ENCODE measurements at regions not wholly inside any gene's neighbourhood (a gene's known extent, or its start where the extent isn't known, plus 50 kb on each side); places are given as distances from the start of the nearest gene placed in this dataset.

DNA sequence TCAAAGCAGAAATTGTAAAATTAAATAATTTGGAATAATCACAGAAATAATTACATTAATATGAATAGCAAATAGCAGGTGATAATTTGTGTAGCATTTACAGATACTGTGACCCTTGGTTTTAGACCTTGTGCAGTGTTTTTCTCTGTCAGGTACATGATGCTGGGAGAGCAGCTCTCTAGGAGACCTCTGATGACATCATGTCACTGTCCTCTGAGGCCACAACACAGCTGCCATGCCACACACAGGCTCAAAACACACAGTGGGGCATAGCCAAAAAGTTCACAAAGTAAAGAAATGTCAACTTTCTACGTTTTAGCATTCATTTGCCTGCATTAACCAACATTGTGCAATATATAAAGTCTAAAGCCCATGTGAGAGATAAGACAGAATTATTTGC, 71.8 kb upstream of the ZBTB20 start:
- DNase-seq (ENCODE audit: low read depth) = no peak
- H3K4me3 ChIP-seq (ENCODE audit: low read length) = no peak overlapping the region
- TF ChIP-seq, protein P1, sequence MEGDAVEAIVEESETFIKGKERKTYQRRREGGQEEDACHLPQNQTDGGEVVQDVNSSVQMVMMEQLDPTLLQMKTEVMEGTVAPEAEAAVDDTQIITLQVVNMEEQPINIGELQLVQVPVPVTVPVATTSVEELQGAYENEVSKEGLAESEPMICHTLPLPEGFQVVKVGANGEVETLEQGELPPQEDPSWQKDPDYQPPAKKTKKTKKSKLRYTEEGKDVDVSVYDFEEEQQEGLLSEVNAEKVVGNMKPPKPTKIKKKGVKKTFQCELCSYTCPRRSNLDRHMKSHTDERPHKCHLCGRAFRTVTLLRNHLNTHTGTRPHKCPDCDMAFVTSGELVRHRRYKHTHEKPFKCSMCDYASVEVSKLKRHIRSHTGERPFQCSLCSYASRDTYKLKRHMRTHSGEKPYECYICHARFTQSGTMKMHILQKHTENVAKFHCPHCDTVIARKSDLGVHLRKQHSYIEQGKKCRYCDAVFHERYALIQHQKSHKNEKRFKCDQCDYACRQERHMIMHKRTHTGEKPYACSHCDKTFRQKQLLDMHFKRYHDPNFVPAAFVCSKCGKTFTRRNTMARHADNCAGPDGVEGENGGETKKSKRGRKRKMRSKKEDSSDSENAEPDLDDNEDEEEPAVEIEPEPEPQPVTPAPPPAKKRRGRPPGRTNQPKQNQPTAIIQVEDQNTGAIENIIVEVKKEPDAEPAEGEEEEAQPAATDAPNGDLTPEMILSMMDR (conservative IDR thresholded peaks at IDR 0.05; ENCODE audit: low read depth, low read length) = no peak

DNA sequence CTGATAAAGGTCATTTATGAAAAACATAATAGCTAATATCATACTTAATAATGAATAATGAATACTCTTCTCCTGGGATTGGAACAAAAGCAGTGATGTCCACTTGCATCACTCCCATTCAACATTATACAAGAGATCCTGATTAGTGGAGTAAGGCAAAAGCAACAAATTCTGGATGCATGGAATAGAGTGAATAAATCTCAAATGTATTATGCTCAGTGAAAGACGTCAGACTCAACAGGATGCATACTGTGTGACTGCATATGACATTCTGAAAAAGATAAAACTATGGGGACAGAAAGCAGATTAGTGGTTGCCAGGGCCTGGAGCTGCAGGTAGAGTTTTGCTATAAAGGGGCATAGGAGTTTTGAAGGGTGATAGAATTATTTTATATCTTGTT, 77.6 kb upstream of the ZBTB20 start:
- H3K4me3 ChIP-seq (ENCODE audit: low read length) = no peak overlapping the region
- TF ChIP-seq, protein P1 (conservative IDR thresholded peaks at IDR 0.05; ENCODE audit: low read depth, low read length) = no peak
- no peak for DNase-seq (ENCODE audit: low read depth)

DNA sequence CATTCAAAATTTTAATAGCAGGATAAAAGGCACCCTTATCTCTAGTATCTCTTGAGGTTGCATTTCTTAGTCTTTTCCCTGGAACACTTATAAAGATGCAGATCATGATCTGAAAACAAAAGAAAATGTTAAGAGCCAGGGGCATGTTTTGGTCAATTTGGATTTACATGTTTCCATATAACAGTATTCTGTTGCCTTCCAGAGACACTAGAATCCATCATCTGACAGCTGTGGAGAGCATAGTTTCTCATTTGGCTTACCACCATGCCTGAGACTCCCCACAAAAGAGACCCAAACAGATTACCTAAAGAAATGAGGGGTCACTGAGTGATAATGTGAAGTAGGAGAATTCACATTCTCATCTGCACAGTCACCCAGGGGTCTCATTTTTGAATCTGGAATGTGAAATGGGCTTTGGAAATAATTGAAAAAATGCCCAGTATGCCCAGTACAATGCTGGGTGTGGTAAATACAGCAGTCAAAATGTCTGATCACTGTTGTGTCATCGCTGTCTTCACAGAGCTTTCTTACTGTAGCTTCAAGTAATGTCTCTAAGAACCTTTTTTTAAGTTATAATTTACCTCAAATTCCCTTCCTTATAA, 79.9 kb upstream of the ZBTB20 start:
- no peak overlapping the region for H3K4me3 ChIP-seq (ENCODE audit: low read length)
- no peak for DNase-seq (ENCODE audit: low read depth)

DNA sequence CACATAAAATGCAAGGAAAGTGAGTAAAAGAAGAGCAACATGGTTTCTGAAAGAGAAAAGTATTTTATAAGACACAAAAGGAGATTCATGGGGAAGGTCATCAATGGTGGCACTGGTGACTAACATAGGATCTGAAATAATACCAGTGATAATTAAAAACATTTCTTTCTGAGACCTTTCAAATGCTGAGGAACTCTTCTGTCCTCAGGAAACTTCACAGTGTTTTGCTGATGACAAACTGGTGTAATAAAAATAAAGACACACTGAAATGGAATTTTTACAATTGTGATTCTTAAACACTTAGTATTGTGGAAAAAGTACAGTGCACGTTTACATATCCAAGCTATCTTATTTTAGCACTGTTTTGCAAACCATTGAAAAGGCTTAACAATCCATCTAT, 80.4 kb upstream of the ZBTB20 start:
- TF ChIP-seq, protein P1 (conservative IDR thresholded peaks at IDR 0.05; ENCODE audit: low read depth, low read length) = no peak
- no peak for DNase-seq (ENCODE audit: low read depth)
- H3K4me3 ChIP-seq (ENCODE audit: low read length) = no peak overlapping the region

More for the DNA sequence above, 79.9 kb upstream of the ZBTB20 start:
- TF ChIP-seq, protein P1 (conservative IDR thresholded peaks at IDR 0.05; ENCODE audit: low read depth, low read length) = no peak

DNA sequence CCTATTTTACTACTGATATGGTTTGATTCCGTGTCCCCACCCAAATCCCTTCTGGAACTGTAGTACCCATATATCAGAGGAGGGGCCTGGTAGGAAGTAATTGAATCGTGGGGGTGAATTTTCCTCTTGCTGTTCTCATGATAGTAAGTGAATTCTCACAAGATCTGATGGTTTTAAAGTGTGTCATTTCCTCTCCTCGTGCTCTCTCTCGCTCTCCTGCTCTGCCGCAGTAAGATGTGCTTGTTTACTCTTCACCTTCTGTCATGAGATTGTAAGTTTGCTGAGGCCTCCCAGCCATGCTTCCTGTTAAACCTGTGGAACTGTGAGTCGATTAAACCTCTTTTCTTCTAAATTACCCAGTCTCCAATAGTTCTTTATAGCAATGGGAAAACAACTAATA, 81.2 kb upstream of the ZBTB20 start:
- DNase-seq (ENCODE audit: low read depth) = no peak
- TF ChIP-seq, protein P1 (conservative IDR thresholded peaks at IDR 0.05; ENCODE audit: low read depth, low read length) = no peak

DNA sequence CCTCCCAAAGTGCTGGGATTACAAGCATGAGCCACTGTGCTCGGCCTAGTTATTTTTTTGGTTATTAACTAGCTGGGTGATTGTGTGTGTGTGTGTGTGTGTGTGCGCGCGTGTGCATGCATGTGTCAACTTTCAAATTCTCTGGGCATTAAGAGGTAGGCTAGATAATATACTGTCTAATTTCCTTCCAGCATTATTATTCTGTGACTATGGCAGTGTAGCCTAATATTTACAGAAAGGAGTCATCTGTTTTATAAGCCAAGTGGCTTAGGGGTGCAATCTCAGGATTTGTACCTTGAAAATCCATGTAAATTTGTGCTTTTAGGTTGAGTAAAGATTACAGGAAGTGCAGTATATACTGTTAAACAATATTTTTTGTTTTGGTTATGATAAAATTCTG, 85.1 kb upstream of the ZBTB20 start:
- TF ChIP-seq, protein P1 (conservative IDR thresholded peaks at IDR 0.05; ENCODE audit: low read depth, low read length) = no peak
- no peak overlapping the region for H3K4me3 ChIP-seq (ENCODE audit: low read length)
- DNase-seq (ENCODE audit: low read depth) = no peak

More for the DNA sequence above, 81.2 kb upstream of the ZBTB20 start:
- H3K4me3 ChIP-seq (ENCODE audit: low read length) = no peak overlapping the region

DNA sequence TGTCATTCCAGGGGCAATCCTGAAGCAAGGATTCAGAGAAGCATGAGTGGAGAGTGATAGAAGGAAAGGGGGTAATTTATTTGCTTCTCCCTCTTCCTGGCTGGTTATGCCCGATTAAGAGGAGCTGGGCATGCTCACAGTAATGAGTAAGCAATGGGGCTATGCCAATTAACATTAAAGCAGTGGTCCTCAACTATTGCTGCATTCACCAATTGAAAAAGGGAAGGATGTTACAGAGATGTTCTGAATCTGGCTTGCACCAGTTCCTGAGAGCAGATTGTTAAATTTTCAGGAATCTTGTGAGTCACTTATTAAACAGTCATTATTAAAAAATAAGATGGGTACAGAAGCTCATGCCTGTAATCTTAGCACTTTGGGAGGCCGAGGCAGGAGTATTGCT, 85.9 kb upstream of the ZBTB20 start:
- DNase-seq (ENCODE audit: low read depth) = no peak
- no peak overlapping the region for H3K4me3 ChIP-seq (ENCODE audit: low read length)
- TF ChIP-seq, protein P1 (conservative IDR thresholded peaks at IDR 0.05; ENCODE audit: low read depth, low read length) = no peak
